Naive thymus-derived CD4-positive, alpha-beta T cell (primary cell): ENCODE measurements at regions not wholly inside any gene's neighbourhood (a gene's known extent, or its start where the extent isn't known, plus 50 kb on each side); places are given as distances from the start of the nearest gene placed in this dataset.

ENCODE experiments used
- ATAC-seq: fragments of 150-1000 bp; cut with Tn5 transposase; 2 replicates; pipeline ENCODE4 v1.10.0; 2021; ENCODE audit warnings: mild to moderate bottlenecking, moderate library complexity
- CTCF ChIA-PET: fragments of 350-600 bp; sonication (Branson Sonifier 250); formaldehyde crosslinking; loops from one replicate; lab custom pipeline; 2021; ENCODE audit warnings: antibody characterized with exemption; lab: Charles Lee
- POLR2A ChIA-PET: fragments of 350-600 bp; sonication (Branson Sonifier 250); formaldehyde crosslinking; loops from one replicate; lab custom pipeline; 2021; ENCODE audit warnings: antibody characterized with exemption, inconsistent platforms; lab: Charles Lee
- DNase-seq, 9 donors: peaks; one replicate each; pipeline versions ENCODE4 v3.0.0 to v3.0.0-alpha.2; 2020 to 2022; ENCODE audit warnings: mixed read lengths in 1 of 9
- H3K27ac ChIP-seq: one replicate; pipeline ENCODE4 v1.7.0; 2013; ENCODE audit warnings: mild to moderate bottlenecking, low read depth, low read length, moderate library complexity
- H3K27me3 ChIP-seq, 2 donors: one replicate each; pipeline ENCODE4 v1.7.0; 2013; ENCODE audit warnings: low read length in 2 of 2, mild to moderate bottlenecking in 2 of 2, moderate library complexity in 2 of 2; ENCODE audit not compliant: control insufficient read depth in 2 of 2, insufficient read depth in 2 of 2
- H3K36me3 ChIP-seq, 3 experiments: 1 replicate in 2 of 3; 2 replicates in 1 of 3; pipeline ENCODE4 v1.7.0; 2013; ENCODE audit warnings: low read length in 3 of 3, mild to moderate bottlenecking in 3 of 3, moderate library complexity in 1 of 3; ENCODE audit not compliant: insufficient read depth in 3 of 3, control insufficient read depth in 2 of 3
- H3K4me1 ChIP-seq, 2 donors: one replicate each; pipeline ENCODE4 v1.7.0; 2013; ENCODE audit warnings: low read length in 2 of 2, mild to moderate bottlenecking in 2 of 2, moderate library complexity in 1 of 2; ENCODE audit not compliant: control insufficient read depth in 2 of 2, insufficient read depth in 2 of 2
- H3K4me3 ChIP-seq: 2 replicates; pipeline ENCODE4 v1.7.0; 2013; ENCODE audit warnings: mild to moderate bottlenecking, low read length
- H3K9me3 ChIP-seq, 3 experiments: 1 replicate in 2 of 3; 2 replicates in 1 of 3; pipeline ENCODE4 v1.7.0; 2013; ENCODE audit warnings: low read length in 3 of 3; ENCODE audit not compliant: control insufficient read depth in 2 of 3
- H3K27ac Mint-ChIP-seq, 9 donors: one replicate each; pipeline ENCODE4 v1.8.0; 2020 to 2022; ENCODE audit warnings: mixed read lengths in 9 of 9, mild to moderate bottlenecking in 8 of 9, moderate library complexity in 5 of 9, inconsistent platforms in 2 of 9
- H3K27me3 Mint-ChIP-seq, 5 donors: one replicate each; pipeline ENCODE4 v1.8.0; 2021 to 2022; ENCODE audit warnings: mixed read lengths in 5 of 5, mild to moderate bottlenecking in 1 of 5
- H3K36me3 Mint-ChIP-seq, 5 donors: one replicate each; pipeline ENCODE4 v1.8.0; 2020 to 2022; ENCODE audit warnings: mixed read lengths in 5 of 5, mild to moderate bottlenecking in 3 of 5, inconsistent platforms in 1 of 5
- H3K4me1 Mint-ChIP-seq, 7 donors: one replicate each; pipeline ENCODE4 v1.8.0; 2020 to 2022; ENCODE audit warnings: mixed read lengths in 7 of 7, mild to moderate bottlenecking in 3 of 7, inconsistent platforms in 1 of 7
- H3K4me3 Mint-ChIP-seq, 10 donors: one replicate each; pipeline ENCODE4 v1.8.0; 2020 to 2022; ENCODE audit warnings: mild to moderate bottlenecking in 10 of 10, mixed read lengths in 10 of 10, moderate library complexity in 6 of 10, inconsistent platforms in 2 of 10
- H3K9me3 Mint-ChIP-seq, 11 donors: one replicate each; pipeline ENCODE4 v1.8.0; 2020 to 2022; ENCODE audit warnings: mixed read lengths in 11 of 11, mild to moderate bottlenecking in 4 of 11, inconsistent platforms in 1 of 11, moderate library complexity in 1 of 11
- intact Hi-C, 2 donors: fragments of 100-400 bp; cut with micrococcal nuclease; formaldehyde crosslinking; loops; one replicate each; pipeline ENCODE4 v1.15.1; 2023

DNA sequence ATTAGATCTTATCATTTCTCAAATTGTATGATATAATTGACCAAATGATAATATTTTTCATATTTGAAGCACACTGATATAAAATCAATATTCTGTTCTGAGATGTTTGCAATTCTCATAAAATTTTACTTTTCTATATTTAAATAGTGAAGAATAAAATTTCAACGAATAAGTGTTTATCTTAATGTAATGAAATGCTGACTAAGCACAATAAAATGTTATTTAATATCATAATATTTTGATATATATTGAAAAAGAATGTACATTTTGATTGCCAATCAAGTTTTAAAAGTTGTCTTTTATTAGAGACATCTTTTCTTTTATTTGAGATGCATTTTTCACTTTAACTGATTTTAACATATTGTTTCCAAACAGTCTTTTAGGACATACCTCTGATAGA lies 416.1 kb downstream of the TAF11L14 start:
- DNase-seq (no peak), ATAC-seq (no peak)
- Histone ChIP-seq H3K4me1 (no peaks in the 10 kb centered on the region), H3K9me3 (no peaks in the 10 kb centered on the region), H3K27ac (no peak overlapping the region), H3K36me3 (no peaks in the 10 kb centered on the region), H3K4me3 (no peak overlapping the region), H3K27me3 (no peaks in the 10 kb centered on the region)
- Mint-ChIP-seq H3K4me3 (no peak overlapping the region), H3K9me3 (peaks cover 0 to 13% (median 3%) of the 10 kb centered on the region in 11 donors), H3K27ac (no peak overlapping the region), H3K27me3 (no peaks in the 10 kb centered on the region), H3K4me1 (no peaks in the 10 kb centered on the region), H3K36me3 (no peaks in the 10 kb centered on the region)
- intact Hi-C loops = no loop called here
- POLR2A ChIA-PET = no interaction called here
- CTCF ChIA-PET = no interaction called here

DNA sequence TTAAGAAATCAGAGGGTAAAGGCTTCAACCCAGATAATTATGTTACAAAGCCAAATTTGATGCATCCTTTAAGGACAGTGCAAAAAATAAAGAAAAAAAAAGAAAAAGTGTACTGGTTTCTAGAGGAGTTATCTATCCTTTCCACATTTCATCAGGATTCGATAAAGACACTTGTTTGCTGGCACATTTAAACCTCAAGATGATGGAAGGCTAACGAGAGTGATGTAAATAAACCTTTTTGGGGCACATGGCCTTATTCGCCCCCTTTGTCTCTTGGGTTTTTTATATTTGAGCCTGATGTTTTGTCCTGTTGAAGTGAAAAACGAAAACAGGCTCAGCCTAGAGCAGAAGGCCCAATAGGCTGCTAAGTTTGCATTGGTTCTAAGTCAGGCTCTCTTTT lies 416.5 kb downstream of the TAF11L14 start:
- H3K9me3 ChIP-seq = no peaks in the 10 kb centered on the region
- CTCF ChIA-PET = no interaction called here
- DNase-seq (no peak), ATAC-seq (no peak)
- Mint-ChIP-seq H3K4me1 (no peaks in the 10 kb centered on the region), H3K36me3 (no peaks in the 10 kb centered on the region), H3K27ac (no peak overlapping the region), H3K4me3 (no peak overlapping the region), H3K27me3 (no peaks in the 10 kb centered on the region), H3K9me3 (peaks cover 0 to 13% (median 5%) of the 10 kb centered on the region in 11 donors)
- no peaks in the 10 kb centered on the region for H3K36me3 ChIP-seq
- no peaks in the 10 kb centered on the region for H3K27me3 ChIP-seq
- H3K4me3 ChIP-seq = no peak overlapping the region
- intact Hi-C loops = no loop called here
- no peak overlapping the region for H3K27ac ChIP-seq
- POLR2A ChIA-PET = no interaction called here
- H3K4me1 ChIP-seq = no peaks in the 10 kb centered on the region

DNA sequence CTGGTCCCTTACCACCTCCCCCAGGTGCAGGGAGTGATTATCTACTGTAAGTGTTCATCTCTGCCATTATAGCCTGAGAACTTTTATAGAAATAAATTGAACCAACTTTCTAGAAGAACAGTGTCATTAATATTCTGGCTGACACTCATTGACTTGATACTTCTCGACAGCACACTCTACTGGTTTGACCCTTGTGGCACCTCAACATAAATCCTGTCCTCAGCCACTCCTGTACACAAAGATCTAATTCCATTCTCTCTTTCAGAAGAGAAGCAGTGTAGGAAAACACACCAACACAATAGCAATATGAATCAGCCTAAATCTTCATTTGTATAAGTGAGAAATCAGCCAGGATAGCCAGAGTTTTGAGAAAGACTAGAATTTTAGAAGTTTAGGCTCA lies 417.7 kb downstream of the TAF11L14 start:
- Histone ChIP-seq H3K36me3 (no peaks in the 10 kb centered on the region), H3K27ac (no peak overlapping the region), H3K9me3 (no peaks in the 10 kb centered on the region), H3K27me3 (no peaks in the 10 kb centered on the region), H3K4me3 (no peak overlapping the region), H3K4me1 (no peaks in the 10 kb centered on the region)
- CTCF ChIA-PET = no interaction called here
- no peaks in the 10 kb centered on the region for H3K4me1 Mint-ChIP-seq
- H3K9me3 Mint-ChIP-seq = peaks cover 0 to 13% (median 5%) of the 10 kb centered on the region in 11 donors
- POLR2A ChIA-PET = no interaction called here
- H3K27ac Mint-ChIP-seq = no peak overlapping the region
- DNase-seq (no peak), ATAC-seq (no peak)
- H3K4me3 Mint-ChIP-seq = no peak overlapping the region
- no peaks in the 10 kb centered on the region for H3K36me3 Mint-ChIP-seq
- intact Hi-C loops = no loop called here
- H3K27me3 Mint-ChIP-seq = no peaks in the 10 kb centered on the region

DNA sequence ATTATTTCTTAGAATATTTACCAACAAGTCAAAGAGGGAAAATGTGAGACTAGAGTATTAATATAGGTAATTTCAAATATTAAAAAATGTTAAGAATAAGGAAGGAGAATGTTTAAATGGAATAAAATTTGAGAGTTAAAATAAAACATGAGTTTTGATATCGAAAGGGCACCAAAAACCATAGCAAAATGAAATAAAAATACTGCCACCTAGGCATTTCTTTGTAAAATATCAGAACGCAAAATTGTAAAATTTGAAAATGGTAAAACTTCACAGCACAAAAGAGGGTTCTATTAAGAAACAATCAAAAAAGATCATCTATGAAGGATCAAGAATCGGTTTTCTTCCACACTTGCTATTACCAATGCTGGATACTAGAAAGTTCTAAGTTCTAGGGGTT lies 418.3 kb downstream of the TAF11L14 start:
- no peak for ATAC-seq
- no peaks in the 10 kb centered on the region for H3K27me3 Mint-ChIP-seq
- H3K4me1 Mint-ChIP-seq = no peaks in the 10 kb centered on the region
- DNase-seq = no peak
- no peak overlapping the region for H3K4me3 Mint-ChIP-seq
- no peaks in the 10 kb centered on the region for H3K4me1 ChIP-seq
- H3K27ac Mint-ChIP-seq = no peak overlapping the region
- H3K9me3 ChIP-seq = no peaks in the 10 kb centered on the region
- H3K27me3 ChIP-seq = no peaks in the 10 kb centered on the region
- ChIA-PET POLR2A (no interaction called here), CTCF (no interaction called here)
- H3K4me3 ChIP-seq = no peak overlapping the region
- H3K27ac ChIP-seq = no peak overlapping the region
- no peaks in the 10 kb centered on the region for H3K36me3 ChIP-seq
- intact Hi-C loops = no loop called here
- H3K36me3 Mint-ChIP-seq = no peaks in the 10 kb centered on the region
- H3K9me3 Mint-ChIP-seq = peaks cover 0 to 13% (median 5%) of the 10 kb centered on the region in 11 donors

DNA sequence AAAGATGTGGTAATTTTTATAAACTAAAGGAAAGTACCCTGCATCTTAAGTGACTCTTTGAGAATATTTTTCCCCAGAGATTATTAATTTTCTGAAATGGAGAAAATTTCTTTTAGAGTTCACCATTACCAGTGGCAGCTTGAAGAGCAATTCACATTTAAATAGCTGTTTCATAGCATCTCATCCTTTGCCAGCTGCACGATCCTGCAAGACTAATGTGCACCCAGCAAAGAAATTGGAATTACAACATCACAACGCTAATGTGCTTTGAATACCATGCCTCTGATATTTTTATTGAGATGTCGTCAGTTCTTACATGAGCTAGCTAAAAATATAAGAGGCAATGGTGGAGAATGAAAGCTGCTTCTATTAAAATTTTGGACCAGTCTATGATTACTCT lies 423.5 kb downstream of the TAF11L14 start:
- DNase-seq (no peak), ATAC-seq (no peak)
- H3K36me3 Mint-ChIP-seq = no peaks in the 10 kb centered on the region
- H3K9me3 ChIP-seq = no peaks in the 10 kb centered on the region
- H3K4me3 ChIP-seq = no peak overlapping the region
- H3K36me3 ChIP-seq = no peaks in the 10 kb centered on the region
- ChIA-PET CTCF (no interaction called here), POLR2A (no interaction called here)
- no peaks in the 10 kb centered on the region for H3K4me1 Mint-ChIP-seq
- H3K27ac ChIP-seq = no peak overlapping the region
- intact Hi-C loops = no loop called here
- H3K9me3 Mint-ChIP-seq = peaks cover 2 to 19% (median 5%) of the 10 kb centered on the region in 11 donors
- H3K4me3 Mint-ChIP-seq = no peak overlapping the region
- no peaks in the 10 kb centered on the region for H3K4me1 ChIP-seq
- no peaks in the 10 kb centered on the region for H3K27me3 ChIP-seq
- no peaks in the 10 kb centered on the region for H3K27me3 Mint-ChIP-seq
- no peak overlapping the region for H3K27ac Mint-ChIP-seq

DNA sequence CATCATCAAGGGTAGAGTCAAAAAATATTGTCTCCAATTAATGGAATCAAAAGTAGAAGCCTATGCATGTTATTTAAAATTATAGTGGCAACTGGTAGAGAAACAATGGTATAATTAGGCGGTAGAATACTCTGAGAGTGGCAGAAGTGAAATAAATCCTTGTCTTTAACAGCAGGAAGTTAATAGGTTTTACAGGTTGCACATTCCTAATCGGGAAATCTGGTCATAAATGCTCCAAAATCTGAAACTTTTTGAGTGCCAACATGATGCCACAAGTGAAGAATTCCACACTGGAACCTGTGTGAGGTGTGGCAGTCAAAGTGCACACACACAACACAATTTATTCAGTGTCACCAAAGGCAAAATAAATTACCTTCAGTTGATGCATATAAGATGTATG lies 433.4 kb downstream of the TAF11L14 start:
- H3K9me3 ChIP-seq = no peaks in the 10 kb centered on the region
- Mint-ChIP-seq H3K4me3 (no peak overlapping the region), H3K36me3 (no peaks in the 10 kb centered on the region), H3K27me3 (no peaks in the 10 kb centered on the region), H3K27ac (no peak overlapping the region), H3K9me3 (peaks cover 2 to 16% (median 4%) of the 10 kb centered on the region in 11 donors), H3K4me1 (no peaks in the 10 kb centered on the region)
- DNase-seq (no peak), ATAC-seq (no peak)
- no peak overlapping the region for H3K27ac ChIP-seq
- intact Hi-C loops = no loop called here
- no peaks in the 10 kb centered on the region for H3K27me3 ChIP-seq
- ChIA-PET CTCF (no interaction called here), POLR2A (no interaction called here)
- H3K4me3 ChIP-seq = no peak overlapping the region
- H3K4me1 ChIP-seq = no peaks in the 10 kb centered on the region
- no peaks in the 10 kb centered on the region for H3K36me3 ChIP-seq

DNA sequence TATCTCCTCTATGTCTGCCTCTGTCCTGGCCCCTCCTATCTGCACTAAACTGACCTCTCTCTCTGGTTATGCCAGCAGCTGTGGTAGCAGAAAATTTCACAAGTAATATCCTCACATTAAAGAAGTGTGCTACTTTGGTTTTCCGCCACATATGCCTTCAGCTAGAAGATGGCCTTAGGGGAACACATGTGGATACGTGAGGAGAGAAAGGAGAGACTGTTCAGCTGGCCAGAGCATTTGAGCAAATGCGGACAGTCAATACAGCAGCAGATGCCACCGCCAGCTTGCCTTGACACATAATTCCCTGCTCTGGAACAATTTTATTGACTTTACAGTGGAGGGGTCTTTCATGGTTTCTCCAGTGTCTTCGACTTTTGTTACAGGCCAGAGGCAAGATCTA lies 434.6 kb downstream of the TAF11L14 start:
- no peak for DNase-seq
- ChIA-PET CTCF (no interaction called here), POLR2A (no interaction called here)
- no peak overlapping the region for H3K4me3 ChIP-seq
- H3K4me1 ChIP-seq = no peaks in the 10 kb centered on the region
- H3K27ac ChIP-seq = no peak overlapping the region
- Mint-ChIP-seq H3K9me3 (peaks cover under 1 to 16% (median 3%) of the 10 kb centered on the region in 11 donors), H3K4me1 (no peaks in the 10 kb centered on the region), H3K27ac (no peak overlapping the region), H3K36me3 (no peaks in the 10 kb centered on the region), H3K4me3 (no peak overlapping the region), H3K27me3 (no peaks in the 10 kb centered on the region)
- no peaks in the 10 kb centered on the region for H3K9me3 ChIP-seq
- H3K36me3 ChIP-seq = no peaks in the 10 kb centered on the region
- no peak for ATAC-seq
- intact Hi-C loops = no loop called here
- no peaks in the 10 kb centered on the region for H3K27me3 ChIP-seq
